HCT116 (cell line): ENCODE measurements at regions not wholly inside any gene's neighbourhood (a gene's known extent, or its start where the extent isn't known, plus 50 kb on each side); places are given as distances from the start of the nearest gene placed in this dataset.

ENCODE experiments used
- ATAC-seq: fragments of 200-7000 bp; cut with Tn5 transposase; 2 replicates; pipeline ENCODE4 v1.9.1; 2020; ENCODE audit warnings: mild to moderate bottlenecking, moderate library complexity
- BruUV-seq: library from RNA; stranded (reverse); fragments of 400-500 nt; replicated peaks from 2 replicates; lab custom pipeline; 2021; lab: Mats Ljungman, UMichigan
- CTCF ChIA-PET: fragments of 300-600 bp; sonication (Branson Sonifier 250); formaldehyde crosslinking; loops from one replicate; lab custom pipeline; 2021; ENCODE audit warnings: antibody characterized with exemption; lab: Charles Lee
- POLR2A ChIA-PET: fragments of 300-600, 350-600 bp; sonication (Branson Sonifier 250); formaldehyde crosslinking; loops from one replicate; lab custom pipeline; 2021; ENCODE audit warnings: antibody characterized with exemption; lab: Charles Lee
- RAD21 ChIA-PET, 2 experiments: fragments of 300-600 bp; sonication (Branson Sonifier 250); formaldehyde crosslinking; loops; one replicate each; lab custom pipeline; 2023; ENCODE audit warnings: low total read pairs in 2 of 2; ENCODE audit not compliant: uncharacterized antibody in 2 of 2, unreplicated experiment in 2 of 2, low non-redundant PET in 1 of 2; lab: Charles Lee
- DNase-seq: peaks from one replicate; pipeline ENCODE4 v3.0.0-alpha.2; 2010; ENCODE audit warnings: low read depth, low spot score
- H2AFZ ChIP-seq: fragments of 200-600 bp; shearing (Covaris generic), sonication (generic); 2 replicates; pipeline ENCODE4 v1.6.1; 2017; ENCODE audit warnings: low read depth, mixed run types, mixed read lengths, antibody characterized with exemption, low read length; ENCODE audit not compliant: poor library complexity, severe bottlenecking
- H3K27ac ChIP-seq: 2 replicates; pipeline ENCODE4 v1.5.1; 2012; ENCODE audit warnings: low read depth, low read length
- H3K27me3 ChIP-seq: fragments of 200-600 bp; sonication (generic); 2 replicates; pipeline ENCODE4 v1.6.1; 2016; ENCODE audit warnings: mixed run types, low read length, mixed read lengths; ENCODE audit not compliant: insufficient read depth
- H3K36me3 ChIP-seq, 2 experiments: fragments of 200-500 bp in 1 of 2; fragments of 200-600 bp in 1 of 2; sonication (Bioruptor generic) in 1 of 2; sonication (generic) in 1 of 2; 2 replicates each; pipeline versions ENCODE4 v1.5.1 to v1.6.1; 2014 to 2016; ENCODE audit warnings: low read length in 2 of 2, inconsistent platforms in 1 of 2, mixed read lengths in 1 of 2, mixed run types in 1 of 2; ENCODE audit not compliant: insufficient read depth in 2 of 2, control insufficient read depth in 1 of 2
- H3K4me1 ChIP-seq, 2 experiments: fragments of 200-600 bp in 1 of 2; sonication (generic) in 1 of 2; 2 replicates each; pipeline versions ENCODE4 v1.5.1 to v1.6.1; 2012 to 2017; ENCODE audit warnings: low read length in 2 of 2, inconsistent platforms in 1 of 2, mild to moderate bottlenecking in 1 of 2, mixed read lengths in 1 of 2, mixed run types in 1 of 2, moderate library complexity in 1 of 2; ENCODE audit not compliant: insufficient read depth in 2 of 2, control insufficient read depth in 1 of 2
- H3K4me2 ChIP-seq: fragments of 200-600 bp; sonication (generic); 2 replicates; pipeline ENCODE4 v1.6.1; 2017; ENCODE audit warnings: mixed run types, low read length, mixed read lengths
- H3K4me3 ChIP-seq, 2 experiments: fragments of 200-600 bp in 1 of 2; sonication (generic) in 1 of 2; replicated peaks in 1 of 2; 2 replicates each; pipeline ENCODE4 v1.5.1; 2011 to 2016; ENCODE audit warnings: low read length in 2 of 2, control low read depth in 1 of 2, low read depth in 1 of 2, mild to moderate bottlenecking in 1 of 2, mixed read lengths in 1 of 2, mixed run types in 1 of 2
- H3K79me2 ChIP-seq: fragments of 200-600 bp; sonication (generic); 2 replicates; pipeline ENCODE4 v1.6.1; 2017; ENCODE audit warnings: mild to moderate bottlenecking, mixed run types, low read length, moderate library complexity, mixed read lengths; ENCODE audit not compliant: insufficient read depth
- H3K9ac ChIP-seq: fragments of 200-600 bp; sonication (generic); 2 replicates; pipeline ENCODE4 v1.6.1; 2016; ENCODE audit warnings: low read length, mixed read lengths
- H3K9me2 ChIP-seq: fragments of 200-600 bp; sonication (generic), shearing (Covaris generic); 2 replicates; pipeline ENCODE4 v1.6.1; 2017; ENCODE audit warnings: mixed run types, mild to moderate bottlenecking, moderate library complexity; ENCODE audit not compliant: insufficient read depth
- H3K9me3 ChIP-seq, 2 experiments: fragments of 200-500 bp in 1 of 2; fragments of 200-600 bp in 1 of 2; sonication (Bioruptor generic) in 1 of 2; sonication (generic) in 1 of 2; 2 replicates each; pipeline ENCODE4 v1.6.1; 2014 to 2017; ENCODE audit warnings: low read length in 2 of 2, mixed read lengths in 2 of 2, inconsistent platforms in 1 of 2, low read depth in 1 of 2, mild to moderate bottlenecking in 1 of 2, mixed run types in 1 of 2, moderate library complexity in 1 of 2; ENCODE audit not compliant: control insufficient read depth in 1 of 2, insufficient read depth in 1 of 2
- H4K20me1 ChIP-seq: fragments of 200-600 bp; sonication (generic), shearing (Covaris generic); 2 replicates; pipeline ENCODE4 v1.6.1; 2017; ENCODE audit warnings: mixed run types, mild to moderate bottlenecking, moderate library complexity; ENCODE audit not compliant: insufficient read depth
- ATF3 ChIP-seq: IDR thresholded peaks from 2 replicates; pipeline ENCODE4 v1.6.1; 2012
- CEBPB ChIP-seq: IDR thresholded peaks from 2 replicates; pipeline ENCODE4 v1.6.1; 2012; ENCODE audit warnings: low read depth
- CTCF ChIP-seq, 3 experiments: fragments of 200-600 bp in 1 of 3; sonication (generic) in 1 of 3; IDR thresholded peaks in 2 of 3; conservative IDR thresholded peaks in 1 of 3; 2 replicates each; pipeline ENCODE4 v1.5.1; 2012 to 2017; ENCODE audit warnings: low read depth in 2 of 3, low read length in 2 of 3, antibody characterized with exemption in 1 of 3, borderline replicate concordance in 1 of 3, control low read depth in 1 of 3, mild to moderate bottlenecking in 1 of 3, mixed read lengths in 1 of 3, mixed run types in 1 of 3, moderate library complexity in 1 of 3; ENCODE audit not compliant: insufficient read depth in 1 of 3
- EGR1 ChIP-seq: IDR thresholded peaks from 2 replicates; pipeline ENCODE4 v1.6.1; 2012; ENCODE audit warnings: low read depth
- ELF1 ChIP-seq: IDR thresholded peaks from 2 replicates; pipeline ENCODE4 v1.6.1; 2012; ENCODE audit warnings: low read depth, borderline replicate concordance
- EZH2 ChIP-seq: fragments of 200-600 bp; sonication (generic); IDR thresholded peaks from 2 replicates; pipeline ENCODE4 v1.6.1; 2017; ENCODE audit warnings: antibody characterized with exemption, mixed run types
- EZH2phosphoT487 ChIP-seq: fragments of 200-600 bp; IDR thresholded peaks from 2 replicates; pipeline ENCODE4 v1.6.1; 2018; ENCODE audit warnings: antibody characterized with exemption, borderline replicate concordance
- FOSL1 ChIP-seq: IDR thresholded peaks from 2 replicates; pipeline ENCODE4 v1.6.1; 2012; ENCODE audit warnings: low read depth
- JUND ChIP-seq: IDR thresholded peaks from 2 replicates; pipeline ENCODE4 v1.6.1; 2012
- POLR2A ChIP-seq: IDR thresholded peaks from 2 replicates; pipeline ENCODE4 v1.7.0; 2011; ENCODE audit warnings: borderline replicate concordance; ENCODE audit not compliant: insufficient read depth, insufficient read length; ENCODE audit errors: extremely low read depth
- SIN3A ChIP-seq: IDR thresholded peaks from 2 replicates; pipeline ENCODE4 v1.6.1; 2012; ENCODE audit warnings: low read depth
- TCF7L2 ChIP-seq: IDR thresholded peaks from 2 replicates; pipeline ENCODE4 v1.7.0; 2011; ENCODE audit warnings: borderline replicate concordance, inconsistent platforms; ENCODE audit not compliant: insufficient read depth, insufficient read length; ENCODE audit errors: extremely low read depth
- ZBTB33 ChIP-seq: IDR thresholded peaks from 2 replicates; pipeline ENCODE4 v1.6.1; 2011; ENCODE audit warnings: mild to moderate bottlenecking, low read length, moderate library complexity; ENCODE audit not compliant: insufficient replicate concordance; ENCODE audit errors: extremely low read depth
- ZNF274 ChIP-seq: fragments of 200-500 bp; sonication (Bioruptor generic); IDR thresholded peaks from 2 replicates; pipeline ENCODE4 v1.6.1; 2014; ENCODE audit warnings: mild to moderate bottlenecking, low read depth, low read length, inconsistent platforms
- intact Hi-C: fragments of 100-400 bp; cut with micrococcal nuclease; formaldehyde crosslinking; loops from 2 replicates; pipeline ENCODE4 v1.10.0; 2022
- TF ChIP-seq, protein P1 (sequence below): IDR thresholded peaks from 2 replicates; pipeline ENCODE4 v1.6.1; 2012; ENCODE audit warnings: low read depth

DNA sequence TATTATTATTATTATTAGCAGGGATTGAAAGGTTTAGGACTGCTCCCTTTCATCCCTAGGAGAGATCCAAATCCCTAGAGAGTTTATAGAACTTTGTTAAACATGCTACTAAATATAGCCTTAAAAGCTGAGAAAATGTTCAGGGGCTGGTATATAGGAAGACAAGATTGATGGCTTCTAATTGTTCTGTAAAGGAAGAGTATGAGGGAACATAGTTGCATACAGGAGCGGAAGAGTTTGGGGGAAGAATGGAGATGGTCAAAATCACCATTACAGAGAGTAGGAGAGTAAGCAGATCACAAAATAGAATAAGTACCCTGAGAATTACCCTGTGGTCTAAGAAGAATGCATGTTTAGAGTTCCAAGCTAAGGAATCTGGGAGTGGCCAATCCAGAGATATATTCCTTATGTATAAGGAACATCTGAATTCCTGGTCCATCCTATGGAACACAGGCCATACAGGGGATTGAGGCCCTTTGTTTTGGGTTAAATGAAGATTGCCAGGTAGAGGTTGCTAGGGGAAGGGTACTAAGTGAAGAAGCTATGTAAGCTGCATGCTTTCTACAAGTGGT is 158.0 kb upstream of the APC start:
- BruUV-seq, result no TSS peak
- ATAC-seq, result no peak
- no peak overlapping the region for H2AFZ ChIP-seq

More for the DNA sequence above, 158.0 kb upstream of the APC start:
- intact Hi-C loops, result no loop called here
- ChIA-PET RAD21 (no interaction called here), CTCF (no interaction called here), POLR2A (no interaction called here)
- no peaks in the 10 kb centered on the region for H3K79me2 ChIP-seq
- no peaks in the 10 kb centered on the region for H3K36me3 ChIP-seq
- no peak for DNase-seq
- no peaks in the 10 kb centered on the region for H3K27me3 ChIP-seq
- no peaks in the 10 kb centered on the region for H3K4me1 ChIP-seq
- H3K4me2 ChIP-seq, result no peak overlapping the region
- H3K9me2 ChIP-seq, result no peaks in the 10 kb centered on the region
- TF ChIP-seq TCF7L2 (no peak), EGR1 (no peak), CEBPB (no peak), ZNF274 (no peak), EZH2phosphoT487 (no peak), CTCF (IDR thresholded peaks at IDR 0.05 in 2 of 3, conservative IDR thresholded peaks at IDR 0.05 in 1 of 3; ENCODE audit: borderline replicate concordance in 1 of 3, insufficient read depth in 1 of 3, low read depth in 2 of 3, low read length in 2 of 3) (no peak), ELF1 (no peak), SIN3A (no peak), POLR2A (no peak), FOSL1 (no peak), ZBTB33 (no peak), ATF3 (no peak), EZH2 (no peak), JUND (no peak)
- TF ChIP-seq, protein P1, sequence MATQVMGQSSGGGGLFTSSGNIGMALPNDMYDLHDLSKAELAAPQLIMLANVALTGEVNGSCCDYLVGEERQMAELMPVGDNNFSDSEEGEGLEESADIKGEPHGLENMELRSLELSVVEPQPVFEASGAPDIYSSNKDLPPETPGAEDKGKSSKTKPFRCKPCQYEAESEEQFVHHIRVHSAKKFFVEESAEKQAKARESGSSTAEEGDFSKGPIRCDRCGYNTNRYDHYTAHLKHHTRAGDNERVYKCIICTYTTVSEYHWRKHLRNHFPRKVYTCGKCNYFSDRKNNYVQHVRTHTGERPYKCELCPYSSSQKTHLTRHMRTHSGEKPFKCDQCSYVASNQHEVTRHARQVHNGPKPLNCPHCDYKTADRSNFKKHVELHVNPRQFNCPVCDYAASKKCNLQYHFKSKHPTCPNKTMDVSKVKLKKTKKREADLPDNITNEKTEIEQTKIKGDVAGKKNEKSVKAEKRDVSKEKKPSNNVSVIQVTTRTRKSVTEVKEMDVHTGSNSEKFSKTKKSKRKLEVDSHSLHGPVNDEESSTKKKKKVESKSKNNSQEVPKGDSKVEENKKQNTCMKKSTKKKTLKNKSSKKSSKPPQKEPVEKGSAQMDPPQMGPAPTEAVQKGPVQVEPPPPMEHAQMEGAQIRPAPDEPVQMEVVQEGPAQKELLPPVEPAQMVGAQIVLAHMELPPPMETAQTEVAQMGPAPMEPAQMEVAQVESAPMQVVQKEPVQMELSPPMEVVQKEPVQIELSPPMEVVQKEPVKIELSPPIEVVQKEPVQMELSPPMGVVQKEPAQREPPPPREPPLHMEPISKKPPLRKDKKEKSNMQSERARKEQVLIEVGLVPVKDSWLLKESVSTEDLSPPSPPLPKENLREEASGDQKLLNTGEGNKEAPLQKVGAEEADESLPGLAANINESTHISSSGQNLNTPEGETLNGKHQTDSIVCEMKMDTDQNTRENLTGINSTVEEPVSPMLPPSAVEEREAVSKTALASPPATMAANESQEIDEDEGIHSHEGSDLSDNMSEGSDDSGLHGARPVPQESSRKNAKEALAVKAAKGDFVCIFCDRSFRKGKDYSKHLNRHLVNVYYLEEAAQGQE, result no peak
- H4K20me1 ChIP-seq, result no peaks in the 10 kb centered on the region
- no peak overlapping the region for H3K4me3 ChIP-seq
- no peak overlapping the region for H3K27ac ChIP-seq
- no peak overlapping the region for H3K9ac ChIP-seq
- no peaks in the 10 kb centered on the region for H3K9me3 ChIP-seq
